Subcutaneous abdominal adipose tissue (tissue), 5 donors: ENCODE measurements at regions not wholly inside any gene's neighbourhood (a gene's known extent, or its start where the extent isn't known, plus 50 kb on each side); places are given as distances from the start of the nearest gene placed in this dataset.

ENCODE experiments used
- H3K27ac ChIP-seq: one replicate; pipeline ENCODE4 v1.7.0; 2013; ENCODE audit warnings: low read depth, mild to moderate bottlenecking, inconsistent platforms, low read length, moderate library complexity
- H3K27me3 ChIP-seq, 5 donors: one replicate each; pipeline ENCODE4 v1.7.0; 2013; ENCODE audit warnings: low read length in 5 of 5, inconsistent platforms in 1 of 5; ENCODE audit not compliant: control insufficient read depth in 5 of 5, insufficient read depth in 4 of 5
- H3K36me3 ChIP-seq, 5 donors: one replicate each; pipeline ENCODE4 v1.7.0; 2013; ENCODE audit warnings: low read length in 5 of 5; ENCODE audit not compliant: control insufficient read depth in 5 of 5, insufficient read depth in 5 of 5
- H3K4me1 ChIP-seq, 5 donors: one replicate each; pipeline ENCODE4 v1.7.0; 2013; ENCODE audit warnings: low read length in 5 of 5, mild to moderate bottlenecking in 3 of 5, moderate library complexity in 1 of 5; ENCODE audit not compliant: control insufficient read depth in 5 of 5, insufficient read depth in 5 of 5
- H3K4me3 ChIP-seq, 5 donors: one replicate each; pipeline ENCODE4 v1.7.0; 2013; ENCODE audit warnings: low read length in 5 of 5, low read depth in 1 of 5
- H3K9ac ChIP-seq, 5 donors: one replicate each; pipeline ENCODE4 v1.7.0; 2013; ENCODE audit warnings: low read length in 5 of 5, mild to moderate bottlenecking in 4 of 5, moderate library complexity in 3 of 5
- H3K9me3 ChIP-seq, 5 donors: one replicate each; pipeline ENCODE4 v1.7.0; 2013; ENCODE audit warnings: low read length in 5 of 5; ENCODE audit not compliant: control insufficient read depth in 5 of 5
- donor health status: healthy.
- donor health status: healthy.
- donor health status: healthy.
- donor health status: healthy.
- donor health status: healthy.

DNA sequence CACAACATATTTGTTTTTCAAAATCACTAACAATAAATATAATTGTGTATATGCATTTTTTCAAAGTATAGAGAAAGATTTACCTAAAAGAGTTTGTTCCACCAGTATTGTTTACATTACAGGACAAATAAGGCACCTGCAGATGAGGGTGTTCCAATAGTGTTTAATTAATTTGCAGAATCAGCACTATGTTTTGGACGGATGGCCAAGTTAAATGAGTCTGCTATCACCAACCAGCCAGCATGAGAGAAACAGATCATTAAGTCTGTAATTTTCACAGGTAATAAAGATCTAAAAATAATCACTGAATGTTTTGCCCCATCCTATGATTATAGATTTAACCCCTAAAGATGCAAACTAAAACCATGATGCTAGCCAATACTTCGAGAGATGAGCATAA, 2247.0 kb downstream of the NCAM2 start:
- Histone ChIP-seq H3K27ac (no peak overlapping the region), H3K9me3 (no peaks in the 10 kb centered on the region), H3K9ac (no peak overlapping the region), H3K4me1 (no peaks in the 10 kb centered on the region), H3K36me3 (no peaks in the 10 kb centered on the region), H3K27me3 (no peaks in the 10 kb centered on the region), H3K4me3 (no peak overlapping the region)

DNA sequence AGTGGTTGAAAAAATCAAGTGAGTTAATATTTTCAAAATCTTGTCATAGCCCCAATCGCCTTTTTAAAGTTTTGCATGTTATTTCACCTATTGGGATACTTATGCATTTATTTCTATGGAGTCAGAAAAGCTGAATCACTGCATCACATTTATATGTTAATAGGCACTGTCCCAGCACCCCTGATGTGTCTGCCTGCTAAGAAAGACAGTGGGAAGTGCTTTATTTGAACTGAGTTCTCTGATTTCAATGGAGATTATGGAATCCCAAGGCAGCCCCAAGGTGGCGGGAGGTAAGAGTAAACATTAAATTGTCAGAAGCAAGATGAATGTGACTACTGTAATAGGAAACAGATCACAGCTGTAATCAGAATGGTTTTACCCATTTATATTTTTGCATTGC, 2225.7 kb downstream of the NCAM2 start:
- Histone ChIP-seq H3K27ac (no peak overlapping the region), H3K4me3 (no peak overlapping the region), H3K36me3 (no peaks in the 10 kb centered on the region), H3K27me3 (no peaks in the 10 kb centered on the region), H3K4me1 (no peaks in the 10 kb centered on the region), H3K9ac (no peak overlapping the region), H3K9me3 (no peaks in the 10 kb centered on the region)

DNA sequence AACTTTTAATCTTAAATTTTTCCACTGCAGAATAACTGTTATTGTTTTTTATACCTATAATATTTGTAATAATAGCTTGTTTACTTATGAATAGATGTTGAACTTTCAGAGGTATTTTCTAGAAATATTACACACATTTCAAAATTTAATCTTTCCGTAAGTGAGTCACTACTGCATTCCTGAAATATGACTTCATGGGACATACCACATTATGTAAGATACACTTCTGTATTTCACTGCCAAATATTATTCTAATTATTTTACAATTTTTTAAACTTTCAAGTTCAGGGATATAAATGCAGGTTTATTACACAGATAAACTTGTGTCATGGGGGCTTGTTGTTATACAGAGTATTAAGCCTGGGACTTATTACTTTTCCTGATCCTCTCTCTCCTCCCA, 2220.5 kb downstream of the NCAM2 start:
- no peak overlapping the region for H3K4me3 ChIP-seq

GRCh38 chr21:23217597-23217996, 2219.4 kb downstream of the NCAM2 start:
- H3K27me3 ChIP-seq = no peaks in the 10 kb centered on the region
- H3K36me3 ChIP-seq = no peaks in the 10 kb centered on the region
- no peak overlapping the region for H3K27ac ChIP-seq
- no peak overlapping the region for H3K9ac ChIP-seq
- no peak overlapping the region for H3K4me3 ChIP-seq
- H3K9me3 ChIP-seq = peaks cover 3 to 7% (median 7%) of the 10 kb centered on the region in 5 donors
- H3K4me1 ChIP-seq = no peaks in the 10 kb centered on the region

More for the DNA sequence above, 2220.5 kb downstream of the NCAM2 start:
- Histone ChIP-seq H3K36me3 (no peaks in the 10 kb centered on the region), H3K4me1 (no peaks in the 10 kb centered on the region), H3K27ac (no peak overlapping the region), H3K27me3 (no peaks in the 10 kb centered on the region), H3K9me3 (no peaks in the 10 kb centered on the region), H3K9ac (no peak overlapping the region)

DNA sequence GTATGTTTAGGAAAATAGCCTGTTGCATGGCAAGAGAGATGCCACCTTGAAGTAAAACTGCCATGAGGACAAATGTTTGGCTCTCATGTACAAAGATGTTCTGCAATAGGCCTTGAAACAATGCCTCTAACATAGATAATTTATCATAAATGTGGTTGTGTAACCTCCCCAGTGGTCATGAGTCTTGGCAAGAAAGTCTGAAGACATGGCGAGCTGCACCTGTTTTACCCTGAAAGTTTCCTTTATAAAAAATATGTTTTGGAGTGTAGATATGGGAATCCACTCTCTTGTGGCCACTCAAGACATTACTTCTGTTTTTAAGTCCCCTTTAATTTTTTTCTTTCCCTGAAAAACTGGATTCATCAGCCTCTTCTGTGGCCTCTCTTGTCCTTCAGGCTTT, 2217.1 kb downstream of the NCAM2 start:
- Histone ChIP-seq H3K4me1 (no peaks in the 10 kb centered on the region), H3K9ac (no peak overlapping the region), H3K36me3 (no peaks in the 10 kb centered on the region), H3K27ac (no peak overlapping the region), H3K27me3 (no peaks in the 10 kb centered on the region), H3K9me3 (peaks cover 5 to 8% (median 7%) of the 10 kb centered on the region in 5 donors), H3K4me3 (no peak overlapping the region)
